ENCODE measurements at regions not wholly inside any gene's neighbourhood (a gene's known extent, or its start where the extent isn't known, plus 50 kb on each side); places are given as distances from the start of the nearest gene placed in this dataset.

- H3K9me3 ChIP-seq (replicated peaks in 1 of 11) = no peaks in the 10 kb centered on the region; a peak in 1 of 22 replicates
- H3K4me2 ChIP-seq = no peak overlapping the region
- H3K36me3 ChIP-seq = 0 out of 22 replicates have a peak, but pooled peaks cover 0 to 4% (median 0%) of the 10 kb centered on the region in 11 experiments
- no peak overlapping the region for H3K4me3 ChIP-seq
- no peak overlapping the region for H3K27ac ChIP-seq
- H3K27me3 ChIP-seq = no peaks in the 10 kb centered on the region
- no peaks in the 10 kb centered on the region for H4K20me1 ChIP-seq
- H3K4me1 ChIP-seq = no peaks in the 10 kb centered on the region
- H3K9ac ChIP-seq = no peak overlapping the region
- TF ChIP-seq Cebpa-rat (IDR thresholded peaks at IDR 0.05) = no peak
Observed at GRCh38 chr13:109595471-109595870, 190.9 kb downstream of the IRS2 start.

- H3K36me3 ChIP-seq = peaks cover 0 to 7% (median 0%) of the 10 kb centered on the region in 11 experiments; a peak in 2 of 22 replicates
- H3K27me3 ChIP-seq = no peaks in the 10 kb centered on the region
- TF ChIP-seq Cebpa-rat (IDR thresholded peaks at IDR 0.05) = no peak
- H4K20me1 ChIP-seq = no peaks in the 10 kb centered on the region
- H3K27ac ChIP-seq = no peak overlapping the region
- H3K4me3 ChIP-seq = no peak overlapping the region
- H3K9ac ChIP-seq = no peak overlapping the region
- no peaks in the 10 kb centered on the region for H3K4me1 ChIP-seq
- no peak overlapping the region for H3K4me2 ChIP-seq
- no peaks in the 10 kb centered on the region; a peak in 1 of 22 replicates for H3K9me3 ChIP-seq (replicated peaks in 1 of 11)
Observed at GRCh38 chr13:109593230-109593629, 193.2 kb downstream of the IRS2 start.

- H3K9ac ChIP-seq = no peak overlapping the region
- H3K9me3 ChIP-seq (replicated peaks in 1 of 11) = no peaks in the 10 kb centered on the region; a peak in 1 of 22 replicates
- no peak for TF ChIP-seq Cebpa-rat (IDR thresholded peaks at IDR 0.05)
- no peak overlapping the region for H3K4me3 ChIP-seq
- H4K20me1 ChIP-seq = no peaks in the 10 kb centered on the region
- H3K27ac ChIP-seq = no peak overlapping the region
- peaks cover 0 to 8% (median 0%) of the 10 kb centered on the region in 11 experiments; a peak in 2 of 22 replicates for H3K36me3 ChIP-seq
- no peaks in the 10 kb centered on the region for H3K27me3 ChIP-seq
- H3K4me1 ChIP-seq = no peaks in the 10 kb centered on the region
- no peak overlapping the region for H3K4me2 ChIP-seq
Observed at GRCh38 chr13:109592770-109593169, 193.6 kb downstream of the IRS2 start.

- no peak overlapping the region for H3K27ac ChIP-seq
Observed at GRCh38 chr13:109587689-109588088, 198.7 kb downstream of the IRS2 start.

DNA sequence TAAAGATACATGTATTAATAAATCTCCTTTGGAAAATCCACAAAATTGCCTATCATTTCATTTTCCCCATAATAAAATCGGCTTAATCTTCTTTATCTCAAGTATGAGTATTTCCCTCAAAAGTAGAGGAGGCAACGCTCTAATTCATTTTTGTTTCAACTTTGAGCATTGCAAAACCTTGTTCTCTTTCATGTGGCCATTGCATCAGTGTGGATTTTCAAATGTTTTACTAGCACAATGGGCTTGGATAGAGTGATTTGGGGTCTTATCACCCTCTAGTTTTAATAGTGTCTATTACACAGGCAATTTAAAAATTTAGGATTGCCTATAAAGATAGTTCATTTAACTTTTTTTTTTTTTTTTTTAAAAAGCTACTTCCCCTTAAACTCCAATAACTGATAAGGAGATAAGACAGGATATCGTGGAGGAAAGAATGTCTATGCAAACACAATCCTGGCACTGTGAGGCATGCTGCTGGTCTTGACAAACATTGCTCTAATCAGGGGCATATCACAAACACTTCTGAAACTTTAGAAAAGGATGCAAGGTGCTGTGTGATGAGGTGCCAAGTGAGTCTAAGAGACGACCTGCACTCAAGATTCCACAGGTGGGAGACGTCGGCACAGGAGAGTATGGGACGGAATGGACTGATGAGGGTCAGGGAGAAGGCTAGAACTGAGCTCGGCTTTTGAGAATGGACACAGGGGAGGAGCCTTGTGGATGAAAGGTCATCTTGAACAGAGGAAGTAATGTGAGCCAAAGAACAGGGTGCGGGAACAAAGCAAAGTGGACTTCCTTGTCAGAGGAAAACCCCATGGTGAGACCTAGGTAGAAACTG is 199.7 kb downstream of the IRS2 start:
- Histone ChIP-seq H3K9ac (no peak overlapping the region), H3K4me1 (no peaks in the 10 kb centered on the region), H3K36me3 (peaks cover 0 to 8% (median 0%) of the 10 kb centered on the region in 11 experiments; a peak in 4 of 22 replicates), H3K4me2 (no peak overlapping the region), H3K9me3 (replicated peaks in 1 of 11) (peaks cover 0 to 10% (median 4%) of the 10 kb centered on the region in 11 experiments; a peak in 8 of 22 replicates), H3K27ac (no peak overlapping the region), H4K20me1 (no peaks in the 10 kb centered on the region), H3K27me3 (no peaks in the 10 kb centered on the region), H3K4me3 (no peak overlapping the region)
- no peak for TF ChIP-seq Cebpa-rat (IDR thresholded peaks at IDR 0.05)

More at GRCh38 chr13:109587689-109588088, 198.7 kb downstream of the IRS2 start:
- H4K20me1 ChIP-seq = no peaks in the 10 kb centered on the region
- no peak overlapping the region for H3K4me3 ChIP-seq
- H3K36me3 ChIP-seq = peaks cover 0 to 8% (median 0%) of the 10 kb centered on the region in 11 experiments; a peak in 2 of 22 replicates
- no peaks in the 10 kb centered on the region for H3K4me1 ChIP-seq
- no peak for TF ChIP-seq Cebpa-rat (IDR thresholded peaks at IDR 0.05)
- H3K4me2 ChIP-seq = no peak overlapping the region
- peaks cover 0 to under 1% (median 0%) of the 10 kb centered on the region in 11 experiments; a peak in 1 of 22 replicates for H3K9me3 ChIP-seq (replicated peaks in 1 of 11)
- H3K27me3 ChIP-seq = no peaks in the 10 kb centered on the region
- H3K9ac ChIP-seq = no peak overlapping the region

DNA sequence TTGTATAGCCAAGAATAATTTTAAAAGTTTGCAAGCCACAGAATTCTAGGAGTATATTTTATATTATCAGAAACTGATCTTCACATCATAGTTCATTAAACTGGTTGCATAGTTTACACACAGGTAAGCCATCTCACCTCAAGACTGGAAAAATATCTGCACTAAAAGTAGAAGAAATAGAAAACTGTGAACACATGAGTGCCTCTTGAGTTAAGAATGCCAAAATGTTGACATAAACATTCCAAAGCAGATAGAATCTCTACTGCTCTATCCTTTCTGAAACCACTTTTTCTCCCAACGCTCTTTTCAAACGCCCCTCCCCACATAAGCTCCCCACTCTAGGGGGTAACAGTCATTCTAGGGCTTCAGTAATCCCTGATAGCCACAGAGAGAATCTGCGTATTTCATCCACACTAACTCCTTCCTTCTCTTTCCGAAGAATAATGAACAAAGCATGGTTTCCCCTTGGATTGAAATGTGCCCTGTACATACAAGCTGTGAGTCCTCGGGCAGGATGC is 201.5 kb downstream of the IRS2 start:
- Histone ChIP-seq H3K4me3 (no peak overlapping the region), H3K36me3 (peaks cover 0 to 15% (median 0%) of the 10 kb centered on the region in 11 experiments; a peak in 5 of 22 replicates), H3K9ac (no peak overlapping the region), H4K20me1 (no peaks in the 10 kb centered on the region), H3K9me3 (replicated peaks in 1 of 11) (peaks cover 0 to 22% (median 12%) of the 10 kb centered on the region in 11 experiments; a peak in 11 of 22 replicates), H3K27me3 (no peaks in the 10 kb centered on the region), H3K4me2 (no peak overlapping the region), H3K27ac (no peak overlapping the region), H3K4me1 (no peaks in the 10 kb centered on the region)
- TF ChIP-seq Cebpa-rat (IDR thresholded peaks at IDR 0.05) = no peak

- Histone ChIP-seq H3K4me3 (no peak overlapping the region), H4K20me1 (no peaks in the 10 kb centered on the region), H3K36me3 (peaks cover 0 to 6% (median 0%) of the 10 kb centered on the region in 11 experiments; a peak in 4 of 22 replicates), H3K9ac (no peak overlapping the region), H3K4me1 (peaks cover 0 to 6% (median 0%) of the 10 kb centered on the region in 10 experiments; a peak in 2 of 20 replicates), H3K27me3 (no peaks in the 10 kb centered on the region), H3K4me2 (peak overlapping the region in 2 of 11 experiments; percentile 1 to 29; a peak in 2 of 22 replicates), H3K27ac (no peak overlapping the region), H3K9me3 (replicated peaks in 1 of 11) (peaks cover 0 to 20% (median 9%) of the 10 kb centered on the region in 11 experiments; a peak in 11 of 22 replicates)
- TF ChIP-seq Cebpa-rat (IDR thresholded peaks at IDR 0.05) = no peak
Observed at GRCh38 chr13:109577191-109577700, 209.1 kb downstream of the IRS2 start.

DNA sequence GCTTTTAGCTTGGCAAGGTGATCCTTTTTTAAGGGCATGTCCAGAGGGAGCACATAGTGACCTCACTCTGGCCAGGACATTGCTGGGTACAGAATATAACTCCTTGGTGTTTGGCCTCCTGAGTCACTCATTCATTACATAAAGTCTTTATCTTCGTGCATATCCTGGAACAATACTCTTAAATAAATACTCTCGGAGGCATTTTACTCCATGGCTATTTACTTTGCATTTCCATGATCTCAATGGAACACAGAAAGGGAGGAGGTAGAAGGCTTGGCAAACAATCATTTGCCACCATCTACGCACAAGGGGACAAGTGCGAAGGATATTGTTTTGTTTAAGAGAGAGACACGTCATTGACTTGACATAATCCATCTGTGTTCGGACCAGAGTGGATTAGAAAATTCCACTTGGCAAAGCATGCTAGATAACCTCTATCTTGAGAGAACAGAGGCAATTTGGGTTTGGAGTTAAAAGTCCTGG is 210.0 kb downstream of the IRS2 start:
- TF ChIP-seq Cebpa-rat (IDR thresholded peaks at IDR 0.05) = no peak
- no peak overlapping the region for H3K9ac ChIP-seq
- peaks cover 0 to 6% (median 0%) of the 10 kb centered on the region in 10 experiments; a peak in 2 of 20 replicates for H3K4me1 ChIP-seq
- no peak overlapping the region for H3K27ac ChIP-seq
- peaks cover 0 to 11% (median 5%) of the 10 kb centered on the region in 11 experiments; a peak in 9 of 22 replicates for H3K9me3 ChIP-seq (replicated peaks in 1 of 11)
- no peaks in the 10 kb centered on the region for H4K20me1 ChIP-seq
- H3K4me3 ChIP-seq = no peak overlapping the region
- H3K27me3 ChIP-seq = no peaks in the 10 kb centered on the region
- peaks cover 0 to 5% (median 0%) of the 10 kb centered on the region in 11 experiments; a peak in 3 of 22 replicates for H3K36me3 ChIP-seq
- H3K4me2 ChIP-seq = no peak overlapping the region

GRCh38 chr13:109575821-109576220 is 210.6 kb downstream of the IRS2 start:
- Histone ChIP-seq H4K20me1 (no peaks in the 10 kb centered on the region), H3K36me3 (peaks cover 0 to 5% (median 0%) of the 10 kb centered on the region in 11 experiments; a peak in 3 of 22 replicates), H3K4me3 (no peak overlapping the region), H3K9ac (no peak overlapping the region), H3K9me3 (replicated peaks in 1 of 11) (peaks cover 0 to 6% (median 1%) of the 10 kb centered on the region in 11 experiments; a peak in 5 of 22 replicates), H3K27ac (no peak overlapping the region), H3K4me1 (peaks cover 0 to 7% (median 1%) of the 10 kb centered on the region in 10 experiments; a peak in 16 of 20 replicates), H3K27me3 (no peaks in the 10 kb centered on the region), H3K4me2 (no peak overlapping the region)
- TF ChIP-seq Cebpa-rat (IDR thresholded peaks at IDR 0.05) = no peak

All from BLaER1 treated with 17β-estradiol and CSF1 and Interleukin-3, amounts not matched to agents 10 nM and 100 nM (cell line).